ENCODE measurements at regions not wholly inside any gene's neighbourhood (a gene's known extent, or its start where the extent isn't known, plus 50 kb on each side); places are given as distances from the start of the nearest gene placed in this dataset.

DNA sequence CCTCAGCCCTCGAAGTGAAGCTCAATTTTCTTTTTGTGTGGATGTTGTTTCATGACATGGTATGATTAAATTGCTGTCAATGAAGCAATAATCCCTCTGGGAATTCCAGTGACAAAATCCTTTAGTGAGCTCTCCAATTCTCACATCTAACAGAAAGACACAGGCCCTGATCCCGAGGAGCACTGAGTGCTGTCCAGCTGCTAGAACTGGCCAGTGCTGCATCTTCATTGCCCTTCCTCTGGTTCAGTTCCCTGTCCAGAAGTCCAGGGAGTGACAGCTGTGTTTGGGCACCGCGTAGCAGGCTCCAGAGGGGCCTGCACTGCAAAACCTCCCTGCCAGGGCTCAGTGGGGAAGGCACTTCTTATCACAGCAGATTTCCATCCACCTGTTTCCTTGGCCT, 516.8 kb upstream of the ATP11B start:
- H3K9me3 ChIP-seq (ENCODE audit: control insufficient read depth in 4 of 4, low read length in 3 of 4), result no peaks in the 10 kb centered on the region
- H3K4me3 ChIP-seq (ENCODE audit: low read depth in 1 of 3, low read length in 3 of 3), result no peak overlapping the region
- no peaks in the 10 kb centered on the region for H3K36me3 ChIP-seq (ENCODE audit: control insufficient read depth in 4 of 4, insufficient read depth in 3 of 4, low read depth in 1 of 4, low read length in 3 of 4)
- H3K27me3 ChIP-seq (ENCODE audit: control insufficient read depth in 4 of 4, insufficient read depth in 4 of 4, low read length in 3 of 4), result peaks cover 0 to 3% (median 0%) of the 10 kb centered on the region in 4 donors
- H3K4me1 ChIP-seq (ENCODE audit: control insufficient read depth in 4 of 4, insufficient read depth in 4 of 4, low read length in 3 of 4), result no peaks in the 10 kb centered on the region
- WGBS, result 78% methylated on average over 4 of the region's 4 CpGs
- DNase-seq (ENCODE audit: low spot score), result no peak
- H3K27ac ChIP-seq (ENCODE audit: low read depth in 1 of 2, low read length in 2 of 2), result no peak overlapping the region
- H3K9ac ChIP-seq (ENCODE audit: low read depth in 1 of 2, low read length in 2 of 2), result no peak overlapping the region
- TF ChIP-seq RAD21 (IDR thresholded peaks at IDR 0.05), result no peak
- TF ChIP-seq GABPA (IDR thresholded peaks at IDR 0.05 in 1 of 2, conservative IDR thresholded peaks at IDR 0.05 in 1 of 2), result no peak
- no peak for TF ChIP-seq SP1 (IDR thresholded peaks at IDR 0.05)
- TF ChIP-seq, protein P1, sequence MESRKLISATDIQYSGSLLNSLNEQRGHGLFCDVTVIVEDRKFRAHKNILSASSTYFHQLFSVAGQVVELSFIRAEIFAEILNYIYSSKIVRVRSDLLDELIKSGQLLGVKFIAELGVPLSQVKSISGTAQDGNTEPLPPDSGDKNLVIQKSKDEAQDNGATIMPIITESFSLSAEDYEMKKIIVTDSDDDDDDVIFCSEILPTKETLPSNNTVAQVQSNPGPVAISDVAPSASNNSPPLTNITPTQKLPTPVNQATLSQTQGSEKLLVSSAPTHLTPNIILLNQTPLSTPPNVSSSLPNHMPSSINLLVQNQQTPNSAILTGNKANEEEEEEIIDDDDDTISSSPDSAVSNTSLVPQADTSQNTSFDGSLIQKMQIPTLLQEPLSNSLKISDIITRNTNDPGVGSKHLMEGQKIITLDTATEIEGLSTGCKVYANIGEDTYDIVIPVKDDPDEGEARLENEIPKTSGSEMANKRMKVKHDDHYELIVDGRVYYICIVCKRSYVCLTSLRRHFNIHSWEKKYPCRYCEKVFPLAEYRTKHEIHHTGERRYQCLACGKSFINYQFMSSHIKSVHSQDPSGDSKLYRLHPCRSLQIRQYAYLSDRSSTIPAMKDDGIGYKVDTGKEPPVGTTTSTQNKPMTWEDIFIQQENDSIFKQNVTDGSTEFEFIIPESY (IDR thresholded peaks at IDR 0.05), result no peak
- TF ChIP-seq, protein P2, sequence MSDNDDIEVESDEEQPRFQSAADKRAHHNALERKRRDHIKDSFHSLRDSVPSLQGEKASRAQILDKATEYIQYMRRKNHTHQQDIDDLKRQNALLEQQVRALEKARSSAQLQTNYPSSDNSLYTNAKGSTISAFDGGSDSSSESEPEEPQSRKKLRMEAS (IDR thresholded peaks at IDR 0.05), result no peak
- TF ChIP-seq, protein P3, sequence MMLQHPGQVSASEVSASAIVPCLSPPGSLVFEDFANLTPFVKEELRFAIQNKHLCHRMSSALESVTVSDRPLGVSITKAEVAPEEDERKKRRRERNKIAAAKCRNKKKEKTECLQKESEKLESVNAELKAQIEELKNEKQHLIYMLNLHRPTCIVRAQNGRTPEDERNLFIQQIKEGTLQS (IDR thresholded peaks at IDR 0.05), result no peak
- TF ChIP-seq, protein P4, sequence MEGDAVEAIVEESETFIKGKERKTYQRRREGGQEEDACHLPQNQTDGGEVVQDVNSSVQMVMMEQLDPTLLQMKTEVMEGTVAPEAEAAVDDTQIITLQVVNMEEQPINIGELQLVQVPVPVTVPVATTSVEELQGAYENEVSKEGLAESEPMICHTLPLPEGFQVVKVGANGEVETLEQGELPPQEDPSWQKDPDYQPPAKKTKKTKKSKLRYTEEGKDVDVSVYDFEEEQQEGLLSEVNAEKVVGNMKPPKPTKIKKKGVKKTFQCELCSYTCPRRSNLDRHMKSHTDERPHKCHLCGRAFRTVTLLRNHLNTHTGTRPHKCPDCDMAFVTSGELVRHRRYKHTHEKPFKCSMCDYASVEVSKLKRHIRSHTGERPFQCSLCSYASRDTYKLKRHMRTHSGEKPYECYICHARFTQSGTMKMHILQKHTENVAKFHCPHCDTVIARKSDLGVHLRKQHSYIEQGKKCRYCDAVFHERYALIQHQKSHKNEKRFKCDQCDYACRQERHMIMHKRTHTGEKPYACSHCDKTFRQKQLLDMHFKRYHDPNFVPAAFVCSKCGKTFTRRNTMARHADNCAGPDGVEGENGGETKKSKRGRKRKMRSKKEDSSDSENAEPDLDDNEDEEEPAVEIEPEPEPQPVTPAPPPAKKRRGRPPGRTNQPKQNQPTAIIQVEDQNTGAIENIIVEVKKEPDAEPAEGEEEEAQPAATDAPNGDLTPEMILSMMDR (IDR thresholded peaks at IDR 0.05; ENCODE audit: low read depth, low read length, missing input control), result no peak
- no peak for TF ChIP-seq EGR1 (IDR thresholded peaks at IDR 0.05; ENCODE audit: low read depth in 2 of 2)
- no peak for TF ChIP-seq YY1 (IDR thresholded peaks at IDR 0.05)
- no peak for TF ChIP-seq FOXA2 (IDR thresholded peaks at IDR 0.05)
- TF ChIP-seq TAF1 (conservative IDR thresholded peaks at IDR 0.05), result no peak
- TF ChIP-seq FOXA1 (IDR thresholded peaks at IDR 0.05), result no peak
- no peak for TF ChIP-seq NR2F2 (IDR thresholded peaks at IDR 0.05)
- TF ChIP-seq, protein P5, sequence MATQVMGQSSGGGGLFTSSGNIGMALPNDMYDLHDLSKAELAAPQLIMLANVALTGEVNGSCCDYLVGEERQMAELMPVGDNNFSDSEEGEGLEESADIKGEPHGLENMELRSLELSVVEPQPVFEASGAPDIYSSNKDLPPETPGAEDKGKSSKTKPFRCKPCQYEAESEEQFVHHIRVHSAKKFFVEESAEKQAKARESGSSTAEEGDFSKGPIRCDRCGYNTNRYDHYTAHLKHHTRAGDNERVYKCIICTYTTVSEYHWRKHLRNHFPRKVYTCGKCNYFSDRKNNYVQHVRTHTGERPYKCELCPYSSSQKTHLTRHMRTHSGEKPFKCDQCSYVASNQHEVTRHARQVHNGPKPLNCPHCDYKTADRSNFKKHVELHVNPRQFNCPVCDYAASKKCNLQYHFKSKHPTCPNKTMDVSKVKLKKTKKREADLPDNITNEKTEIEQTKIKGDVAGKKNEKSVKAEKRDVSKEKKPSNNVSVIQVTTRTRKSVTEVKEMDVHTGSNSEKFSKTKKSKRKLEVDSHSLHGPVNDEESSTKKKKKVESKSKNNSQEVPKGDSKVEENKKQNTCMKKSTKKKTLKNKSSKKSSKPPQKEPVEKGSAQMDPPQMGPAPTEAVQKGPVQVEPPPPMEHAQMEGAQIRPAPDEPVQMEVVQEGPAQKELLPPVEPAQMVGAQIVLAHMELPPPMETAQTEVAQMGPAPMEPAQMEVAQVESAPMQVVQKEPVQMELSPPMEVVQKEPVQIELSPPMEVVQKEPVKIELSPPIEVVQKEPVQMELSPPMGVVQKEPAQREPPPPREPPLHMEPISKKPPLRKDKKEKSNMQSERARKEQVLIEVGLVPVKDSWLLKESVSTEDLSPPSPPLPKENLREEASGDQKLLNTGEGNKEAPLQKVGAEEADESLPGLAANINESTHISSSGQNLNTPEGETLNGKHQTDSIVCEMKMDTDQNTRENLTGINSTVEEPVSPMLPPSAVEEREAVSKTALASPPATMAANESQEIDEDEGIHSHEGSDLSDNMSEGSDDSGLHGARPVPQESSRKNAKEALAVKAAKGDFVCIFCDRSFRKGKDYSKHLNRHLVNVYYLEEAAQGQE (IDR thresholded peaks at IDR 0.05), result no peak
- no peak for TF ChIP-seq HNF4A (conservative IDR thresholded peaks at IDR 0.05)
- no peak for TF ChIP-seq JUND (IDR thresholded peaks at IDR 0.05)

DNA sequence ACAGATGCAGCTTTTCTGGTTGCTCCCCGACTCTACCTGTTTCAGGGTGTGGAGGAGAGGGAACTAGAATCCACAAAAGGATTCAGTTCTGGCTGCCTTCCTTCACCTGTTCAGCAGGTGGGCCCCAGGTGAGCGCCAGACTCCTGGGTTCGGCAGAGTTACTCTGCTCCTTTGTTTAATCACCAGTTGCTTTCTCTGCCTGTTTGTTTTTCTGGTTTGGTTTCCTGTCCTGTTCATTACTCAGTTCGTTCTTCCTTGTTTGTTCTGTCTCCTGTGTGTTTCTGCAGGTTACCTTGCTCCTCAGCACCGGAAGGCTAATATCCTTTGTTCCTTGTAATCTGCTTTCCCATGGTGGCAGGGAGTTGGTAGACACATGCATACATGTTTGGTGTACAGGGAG, 508.5 kb upstream of the ATP11B start:
- no peak overlapping the region for H3K27ac ChIP-seq (ENCODE audit: low read depth in 1 of 2, low read length in 2 of 2)
- no peak for DNase-seq (ENCODE audit: low spot score)
- no peak for TF ChIP-seq HNF4A (conservative IDR thresholded peaks at IDR 0.05)
- no peaks in the 10 kb centered on the region for H3K9me3 ChIP-seq (ENCODE audit: control insufficient read depth in 4 of 4, low read length in 3 of 4)
- no peaks in the 10 kb centered on the region for H3K4me1 ChIP-seq (ENCODE audit: control insufficient read depth in 4 of 4, insufficient read depth in 4 of 4, low read length in 3 of 4)
- WGBS, result 26% methylated on average over 5 of the region's 5 CpGs
- H3K27me3 ChIP-seq (ENCODE audit: control insufficient read depth in 4 of 4, insufficient read depth in 4 of 4, low read length in 3 of 4), result no peaks in the 10 kb centered on the region
- no peaks in the 10 kb centered on the region for H3K36me3 ChIP-seq (ENCODE audit: control insufficient read depth in 4 of 4, insufficient read depth in 3 of 4, low read depth in 1 of 4, low read length in 3 of 4)
- H3K9ac ChIP-seq (ENCODE audit: low read depth in 1 of 2, low read length in 2 of 2), result no peak overlapping the region
- no peak overlapping the region for H3K4me3 ChIP-seq (ENCODE audit: low read depth in 1 of 3, low read length in 3 of 3)
